Upper lobe of left lung (tissue), 4 donors: ENCODE measurements at regions not wholly inside any gene's neighbourhood (a gene's known extent, or its start where the extent isn't known, plus 50 kb on each side); places are given as distances from the start of the nearest gene placed in this dataset.

ENCODE experiments used
- POLR2A ChIP-seq, 4 donors: fragments of 450-650 bp; IDR thresholded peaks; one replicate each; pipeline ENCODE4 v1.5.1; 2016 to 2017; ENCODE audit warnings: antibody characterized with exemption in 4 of 4, mild to moderate bottlenecking in 2 of 4
- POLR2AphosphoS5 ChIP-seq, 2 donors: sonication (generic); formaldehyde crosslinking; IDR thresholded peaks; one replicate each; pipeline ENCODE4 v1.5.1; 2017; ENCODE audit warnings: antibody characterized with exemption in 2 of 2
- TF ChIP-seq, protein P1 (sequence below), 6 experiments: fragments of 450-650 bp in 4 of 6; fragments of 200-600 bp in 2 of 6; sonication (generic) in 2 of 6; IDR thresholded peaks; one replicate each; pipeline ENCODE4 v1.5.1; 2016 to 2019; ENCODE audit warnings: antibody characterized with exemption in 6 of 6

DNA sequence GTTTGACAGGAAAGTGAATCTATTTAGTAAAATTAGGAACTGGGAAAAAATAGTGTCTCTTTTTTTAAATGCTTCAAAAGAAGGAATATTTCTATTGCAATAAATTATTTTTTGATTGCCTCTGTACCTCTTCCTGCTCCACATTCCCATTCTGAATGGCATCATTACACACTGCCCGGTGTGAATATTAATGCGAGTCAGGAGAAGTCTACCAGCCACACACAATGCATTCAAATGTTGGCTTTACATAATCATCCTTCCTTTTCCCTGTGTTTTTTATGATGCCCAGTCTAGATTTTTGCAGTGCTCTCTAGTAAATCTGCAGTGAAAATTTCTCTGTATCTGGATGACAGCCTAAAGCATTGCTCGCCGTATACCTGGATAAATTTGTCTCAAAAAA is 118.9 kb downstream of the SAMD5 start:
- TF ChIP-seq, protein P1, sequence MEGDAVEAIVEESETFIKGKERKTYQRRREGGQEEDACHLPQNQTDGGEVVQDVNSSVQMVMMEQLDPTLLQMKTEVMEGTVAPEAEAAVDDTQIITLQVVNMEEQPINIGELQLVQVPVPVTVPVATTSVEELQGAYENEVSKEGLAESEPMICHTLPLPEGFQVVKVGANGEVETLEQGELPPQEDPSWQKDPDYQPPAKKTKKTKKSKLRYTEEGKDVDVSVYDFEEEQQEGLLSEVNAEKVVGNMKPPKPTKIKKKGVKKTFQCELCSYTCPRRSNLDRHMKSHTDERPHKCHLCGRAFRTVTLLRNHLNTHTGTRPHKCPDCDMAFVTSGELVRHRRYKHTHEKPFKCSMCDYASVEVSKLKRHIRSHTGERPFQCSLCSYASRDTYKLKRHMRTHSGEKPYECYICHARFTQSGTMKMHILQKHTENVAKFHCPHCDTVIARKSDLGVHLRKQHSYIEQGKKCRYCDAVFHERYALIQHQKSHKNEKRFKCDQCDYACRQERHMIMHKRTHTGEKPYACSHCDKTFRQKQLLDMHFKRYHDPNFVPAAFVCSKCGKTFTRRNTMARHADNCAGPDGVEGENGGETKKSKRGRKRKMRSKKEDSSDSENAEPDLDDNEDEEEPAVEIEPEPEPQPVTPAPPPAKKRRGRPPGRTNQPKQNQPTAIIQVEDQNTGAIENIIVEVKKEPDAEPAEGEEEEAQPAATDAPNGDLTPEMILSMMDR (IDR thresholded peaks at IDR 0.05), result no peak
- TF ChIP-seq POLR2AphosphoS5 (IDR thresholded peaks at IDR 0.05) (no peak), POLR2A (IDR thresholded peaks at IDR 0.05) (no peak)
